Fibroblast of pulmonary artery (primary cell): ENCODE measurements at regions not wholly inside any gene's neighbourhood (a gene's known extent, or its start where the extent isn't known, plus 50 kb on each side); places are given as distances from the start of the nearest gene placed in this dataset.

Experiments used
- DNase-seq: peaks from one replicate; pipeline ENCODE4 v3.0.0-alpha.2; 2010; ENCODE audit warnings: low read depth
- H3K4me3 ChIP-seq: replicated peaks from 2 replicates; pipeline ENCODE4 v1.5.1; 2011; ENCODE audit warnings: low read depth, mild to moderate bottlenecking, control low read depth, low read length, moderate library complexity
- TF ChIP-seq, protein P1 (sequence below): IDR thresholded peaks from 2 replicates; pipeline ENCODE4 v1.5.1; 2011; ENCODE audit warnings: mild to moderate bottlenecking, control low read depth, low read length, inconsistent platforms; ENCODE audit errors: missing control alignments

DNA sequence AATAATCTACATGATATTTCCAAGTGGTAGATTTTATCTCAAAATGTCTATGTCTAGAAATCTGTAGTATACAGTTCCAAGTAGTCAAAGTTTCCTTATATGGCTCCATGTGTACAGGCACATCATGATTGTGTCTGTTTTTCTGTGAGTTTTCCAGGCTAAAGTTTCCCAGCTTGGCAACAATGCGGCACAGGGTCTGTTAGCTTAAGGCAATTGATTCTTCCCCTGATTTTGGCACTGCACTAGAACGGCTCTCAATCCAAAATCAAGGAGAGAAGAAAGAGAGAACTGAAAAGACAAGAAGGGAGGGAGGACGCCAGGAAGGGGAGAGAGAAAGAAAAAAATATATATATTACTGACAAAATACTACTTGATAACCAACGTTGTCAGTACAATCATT is 193.9 kb upstream of the SNX7 start:
- peak; percentile 8 for DNase-seq
- H3K4me3 ChIP-seq = no peak overlapping the region
- TF ChIP-seq, protein P1, sequence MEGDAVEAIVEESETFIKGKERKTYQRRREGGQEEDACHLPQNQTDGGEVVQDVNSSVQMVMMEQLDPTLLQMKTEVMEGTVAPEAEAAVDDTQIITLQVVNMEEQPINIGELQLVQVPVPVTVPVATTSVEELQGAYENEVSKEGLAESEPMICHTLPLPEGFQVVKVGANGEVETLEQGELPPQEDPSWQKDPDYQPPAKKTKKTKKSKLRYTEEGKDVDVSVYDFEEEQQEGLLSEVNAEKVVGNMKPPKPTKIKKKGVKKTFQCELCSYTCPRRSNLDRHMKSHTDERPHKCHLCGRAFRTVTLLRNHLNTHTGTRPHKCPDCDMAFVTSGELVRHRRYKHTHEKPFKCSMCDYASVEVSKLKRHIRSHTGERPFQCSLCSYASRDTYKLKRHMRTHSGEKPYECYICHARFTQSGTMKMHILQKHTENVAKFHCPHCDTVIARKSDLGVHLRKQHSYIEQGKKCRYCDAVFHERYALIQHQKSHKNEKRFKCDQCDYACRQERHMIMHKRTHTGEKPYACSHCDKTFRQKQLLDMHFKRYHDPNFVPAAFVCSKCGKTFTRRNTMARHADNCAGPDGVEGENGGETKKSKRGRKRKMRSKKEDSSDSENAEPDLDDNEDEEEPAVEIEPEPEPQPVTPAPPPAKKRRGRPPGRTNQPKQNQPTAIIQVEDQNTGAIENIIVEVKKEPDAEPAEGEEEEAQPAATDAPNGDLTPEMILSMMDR = no peak

- no peak for DNase-seq
- TF ChIP-seq, protein P1 = no peak
- no peak overlapping the region for H3K4me3 ChIP-seq
Measured at GRCh38 chr1:98467122-98467521, 194.4 kb upstream of the SNX7 start.

DNA sequence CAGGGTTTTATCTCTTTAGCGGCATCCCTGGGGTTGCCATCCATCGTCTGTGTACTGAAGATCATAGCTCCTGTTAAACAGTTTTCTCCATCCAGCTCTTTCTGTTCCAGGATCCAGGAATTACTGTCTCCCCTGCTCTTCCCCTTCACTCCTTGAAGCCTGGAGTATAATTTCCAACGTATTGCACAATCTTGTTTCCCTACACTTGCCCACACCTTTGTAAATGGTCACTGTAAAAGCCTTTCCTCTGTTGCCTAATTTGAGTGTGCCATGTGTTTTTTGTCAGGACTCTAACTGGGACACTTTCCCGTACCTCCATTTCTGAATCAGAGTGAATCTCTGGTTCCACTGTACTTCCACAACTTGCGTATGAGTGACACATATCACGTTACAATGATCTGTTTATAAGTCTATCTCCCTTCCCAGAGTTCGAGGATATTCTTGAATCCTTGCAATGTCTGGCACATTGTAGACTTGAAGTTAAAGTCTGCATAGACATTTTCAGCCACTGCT is 199.6 kb upstream of the SNX7 start:
- TF ChIP-seq, protein P1 = no peak
- H3K4me3 ChIP-seq = no peak overlapping the region
- no peak for DNase-seq

DNA sequence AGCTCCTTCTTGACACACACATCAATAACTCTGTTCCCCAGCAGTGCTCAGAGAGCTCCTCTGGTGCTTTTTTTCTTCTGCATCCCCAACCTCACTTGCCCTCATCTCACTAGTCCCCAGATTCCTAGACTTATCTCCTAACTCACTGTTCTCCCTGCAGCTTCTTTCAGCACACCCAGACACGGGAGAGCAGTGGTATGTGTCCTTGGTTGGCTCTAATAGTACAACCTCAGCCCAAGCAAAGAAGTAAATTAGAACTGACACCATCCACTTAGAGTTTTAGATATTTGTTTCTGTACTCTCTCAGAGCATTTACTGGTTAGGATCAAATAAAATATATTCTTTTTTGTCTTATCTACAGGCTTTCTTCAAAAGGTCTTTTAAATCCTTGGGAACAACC is 201.4 kb upstream of the SNX7 start:
- H3K4me3 ChIP-seq = no peak overlapping the region
- no peak for DNase-seq
- TF ChIP-seq, protein P1 = no peak

DNA sequence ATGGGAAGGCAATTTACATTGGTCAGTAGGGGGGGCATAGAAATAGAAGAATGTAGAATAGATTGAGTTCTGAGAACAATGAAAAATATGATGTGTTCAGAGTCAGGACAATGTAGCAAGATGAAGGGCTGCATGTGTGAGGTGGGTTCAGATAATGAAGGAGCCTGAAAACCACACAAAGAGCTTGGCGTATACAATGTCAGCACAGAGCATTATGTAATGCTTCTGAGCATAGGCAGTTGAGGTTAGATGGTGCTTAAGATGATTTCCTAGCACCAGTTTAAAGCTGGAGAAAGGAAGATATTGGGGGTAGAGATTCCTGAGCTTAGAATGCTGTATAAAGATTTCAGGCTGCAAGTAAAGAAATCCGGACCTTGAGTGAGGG is 202.0 kb upstream of the SNX7 start:
- TF ChIP-seq, protein P1 = no peak
- no peak for DNase-seq
- H3K4me3 ChIP-seq = no peak overlapping the region

GRCh38 chr1:98458511-98459485 is 202.7 kb upstream of the SNX7 start:
- H3K4me3 ChIP-seq = no peak overlapping the region
- TF ChIP-seq, protein P1 = no peak
- DNase-seq = no peak

GRCh38 chr1:98457248-98457647 is 204.3 kb upstream of the SNX7 start:
- no peak for DNase-seq
- no peak overlapping the region for H3K4me3 ChIP-seq
- TF ChIP-seq, protein P1 = no peak
